ENCODE measurements at regions not wholly inside any gene's neighbourhood (a gene's known extent, or its start where the extent isn't known, plus 50 kb on each side); places are given as distances from the start of the nearest gene placed in this dataset.

GRCh38 chr6:163996491-163996890 is 582.0 kb downstream of the QKI start:
- CTCF ChIA-PET = no interaction called here

More at GRCh38 chr6:163996491-163996890, 582.0 kb downstream of the QKI start:
- H4K5ac ChIP-seq (ENCODE audit: low read depth, low read length) = no peak overlapping the region
- H3K27me3 ChIP-seq (ENCODE audit: control insufficient read depth, insufficient read depth, low read length) = no peaks in the 10 kb centered on the region
- no peak overlapping the region for H4K8ac ChIP-seq (ENCODE audit: low read depth in 2 of 2, low read length in 2 of 2)
- H3K4me2 ChIP-seq (ENCODE audit: low read depth, low read length) = no peak overlapping the region
- in situ Hi-C loops (cut with MboI; ENCODE audit: low sequenced_read_pairs) (no loop called here), dilution Hi-C loops (cut with HindIII; ENCODE audit: low sequenced_read_pairs, unreplicated experiment) (no loop called here), intact Hi-C loops (cut with micrococcal nuclease) (no loop called here)
- H3K4ac ChIP-seq (ENCODE audit: low read depth, low read length) = no peak overlapping the region
- H3K9ac ChIP-seq (ENCODE audit: low read depth, low read length) = no peak overlapping the region
- WGBS, 2 experiments (ENCODE audit: extremely low coverage in 2 of 2, insufficient read length in 1 of 2) = 50% methylated on average over 2 of the region's 6 CpGs; no CpG with 5 or more reads in 1 of the 2 experiments
- no peak overlapping the region for H2AK5ac ChIP-seq (ENCODE audit: low read depth, low read length)
- H3K56ac ChIP-seq (ENCODE audit: extremely low read depth, insufficient read depth, low read length) = no peak overlapping the region
- no peaks in the 10 kb centered on the region for H3K79me1 ChIP-seq (ENCODE audit: low read depth in 1 of 2, low read length in 2 of 2)
- H3K4me1 ChIP-seq (ENCODE audit: control insufficient read depth, insufficient read depth, low read length) = no peaks in the 10 kb centered on the region
- no peaks in the 10 kb centered on the region for H4K20me1 ChIP-seq (ENCODE audit: insufficient read depth, low read length)
- H4K91ac ChIP-seq (ENCODE audit: insufficient read depth, low read depth, low read length) = no peak overlapping the region
- no peak overlapping the region for H2AK9ac ChIP-seq (replicated peaks; ENCODE audit: low read depth, low read length, poor library complexity)
- DNase-seq = no peak
- H3K9me1 ChIP-seq (ENCODE audit: insufficient read depth, low read length) = no peaks in the 10 kb centered on the region
- no peak for ATAC-seq (ENCODE audit: low read depth)
- H2BK15ac ChIP-seq (ENCODE audit: low read depth, low read length) = no peak overlapping the region
- no peaks in the 10 kb centered on the region for H3K36me3 ChIP-seq (ENCODE audit: control insufficient read depth, insufficient read depth, low read length)
- no peak overlapping the region for H3K27ac ChIP-seq (ENCODE audit: insufficient read depth, low read length)
- POLR2A ChIA-PET (ENCODE audit: unreplicated experiment) = no interaction called here
- peaks cover 8% of the 10 kb centered on the region for H3K9me3 ChIP-seq (ENCODE audit: control insufficient read depth, insufficient read depth, low read length)
- no TSS peak for BruUV-seq (replicated peaks)
- TF ChIP-seq MAZ (IDR thresholded peaks at IDR 0.05; ENCODE audit: borderline replicate concordance, low read depth, low read length) = no peak
- H3K14ac ChIP-seq (replicated peaks; ENCODE audit: low read depth, low read length) = no peak overlapping the region
- H3K18ac ChIP-seq (ENCODE audit: low read depth, low read length) = no peak overlapping the region
- no peak overlapping the region for H3K4me3 ChIP-seq (ENCODE audit: insufficient read depth, low read depth, low read length)
- H2BK120ac ChIP-seq (ENCODE audit: low read depth, low read length) = no peak overlapping the region
- H2AFZ ChIP-seq (replicated peaks; ENCODE audit: low read length, poor library complexity) = no peak overlapping the region
- no peak overlapping the region for H2BK20ac ChIP-seq (ENCODE audit: low read depth, low read length)
- H2BK5ac ChIP-seq (ENCODE audit: low read depth, low read length, poor library complexity, severe bottlenecking) = no peak overlapping the region
- H3K23ac ChIP-seq (ENCODE audit: low read depth, low read length) = no peak overlapping the region

Measured in IMR-90 (cell line).